GM12878 (cell line): ENCODE measurements at regions not wholly inside any gene's neighbourhood (a gene's known extent, or its start where the extent isn't known, plus 50 kb on each side); places are given as distances from the start of the nearest gene placed in this dataset.

Experiments
- ATAC-seq: fragments of 200-7000 bp; cut with Tn5 transposase; 3 replicates; pipeline ENCODE4 v1.9.1; 2020; ENCODE audit warnings: mild to moderate bottlenecking, moderate library complexity
- BruUV-seq: library from RNA; stranded (reverse); fragments of 400-500 nt; replicated peaks from 2 replicates; lab custom pipeline; 2021; lab: Mats Ljungman, UMichigan
- CTCF ChIA-PET: fragments of 300-600 bp; sonication (Branson Sonifier 250); formaldehyde crosslinking; extraction: SDS; loops from one replicate; lab custom pipeline; 2021; ENCODE audit warnings: inconsistent platforms; lab: Yijun Ruan, JAX
- POLR2A ChIA-PET: fragments of 350-600 bp; formaldehyde crosslinking; extraction: SDS; loops from one replicate; lab custom pipeline; 2021; ENCODE audit warnings: inconsistent platforms; lab: Charles Lee
- RAD21 ChIA-PET: fragments of 300-600 bp; sonication (Branson Sonifier 250); formaldehyde crosslinking; loops from one replicate; lab custom pipeline; 2023; ENCODE audit warnings: antibody characterized with exemption; ENCODE audit not compliant: unreplicated experiment; lab: Charles Lee
- SMC1A ChIA-PET: fragments of 300-600 bp; sonication (Branson Sonifier 250); formaldehyde crosslinking; loops from one replicate; lab custom pipeline; 2023; ENCODE audit not compliant: unreplicated experiment, uncharacterized antibody; lab: Charles Lee
- DNase-seq: peaks from one replicate; pipeline ENCODE4 v3.0.0-alpha.2; 2011; ENCODE audit warnings: low read depth, low spot score
- FAIRE-seq: peaks from 3 replicates; lab custom pipeline; 2011; peaks lifted over from hg19 to GRCh38; lab: Jason Lieb, UNC
- H2AFZ ChIP-seq: 2 replicates; pipeline ENCODE4 v1.6.0; 2011; ENCODE audit warnings: low read depth, low read length, control low read depth; ENCODE audit not compliant: control insufficient read depth
- H3K27ac ChIP-seq: 2 replicates; pipeline ENCODE4 v1.5.1; 2011; ENCODE audit warnings: control low read depth; ENCODE audit not compliant: control insufficient read depth, insufficient read depth
- H3K27me3 ChIP-seq, 2 experiments: replicated peaks in 1 of 2; 2 replicates each; pipeline versions ENCODE4 v1.6.0 to v1.6.1; 2011; ENCODE audit warnings: low read length in 1 of 2; ENCODE audit not compliant: control insufficient read depth in 2 of 2, insufficient read depth in 2 of 2
- H3K36me3 ChIP-seq, 2 experiments: 2 replicates each; pipeline ENCODE4 v1.5.1; 2011; ENCODE audit warnings: low read length in 1 of 2; ENCODE audit not compliant: control insufficient read depth in 2 of 2, insufficient read depth in 2 of 2
- H3K4me1 ChIP-seq: 2 replicates; pipeline ENCODE4 v1.6.1; 2011; ENCODE audit warnings: mild to moderate bottlenecking, low read length, moderate library complexity, mixed read lengths; ENCODE audit not compliant: control insufficient read depth, insufficient read depth
- H3K4me2 ChIP-seq: 2 replicates; pipeline ENCODE4 v1.6.0; 2011; ENCODE audit warnings: control low read depth; ENCODE audit not compliant: control insufficient read depth, insufficient read depth
- H3K4me3 ChIP-seq: fragments of 200-600 bp; sonication (generic); 2 replicates; pipeline ENCODE4 v1.5.1; 2016
- H3K79me2 ChIP-seq: 2 replicates; pipeline ENCODE4 v1.6.0; 2011; ENCODE audit warnings: low read length; ENCODE audit not compliant: control insufficient read depth, insufficient read depth
- H3K9ac ChIP-seq: 2 replicates; pipeline ENCODE4 v1.8.0; 2011; ENCODE audit warnings: low read length, control low read depth, mixed read lengths; ENCODE audit not compliant: control insufficient read depth, insufficient read depth
- H3K9me3 ChIP-seq: replicated peaks from 3 replicates; pipeline ENCODE4 v1.5.1; 2011; ENCODE audit warnings: mild to moderate bottlenecking, low read length; ENCODE audit not compliant: control insufficient read depth, insufficient read depth
- H4K20me1 ChIP-seq: 2 replicates; pipeline ENCODE4 v1.6.0; 2011; ENCODE audit not compliant: control insufficient read depth, insufficient read depth
- BACH1 ChIP-seq: fragments of 450-650 bp; IDR thresholded peaks from 2 replicates; pipeline ENCODE4 v1.6.1; 2017; ENCODE audit warnings: mild to moderate bottlenecking, borderline replicate concordance
- CTCF ChIP-seq, 3 experiments: IDR thresholded peaks in 2 of 3; conservative IDR thresholded peaks in 1 of 3; 2 replicates each; pipeline ENCODE4 v1.5.1; 2011; ENCODE audit warnings: low read depth in 3 of 3, low read length in 3 of 3, mild to moderate bottlenecking in 3 of 3, control low read depth in 2 of 3, moderate library complexity in 2 of 3, inconsistent platforms in 1 of 3, mixed read lengths in 1 of 3; ENCODE audit not compliant: control insufficient read depth in 2 of 3, insufficient read depth in 1 of 3; ENCODE audit errors: extremely low read depth in 1 of 3
- HCFC1 ChIP-seq: fragments of 150-350 bp; IDR thresholded peaks from 2 replicates; pipeline ENCODE4 v1.6.1; 2014; ENCODE audit warnings: low read length
- IRF4 ChIP-seq: IDR thresholded peaks from 2 replicates; pipeline ENCODE4 v1.6.1; 2011; ENCODE audit warnings: low read depth, low read length
- JUND ChIP-seq: IDR thresholded peaks from 2 replicates; pipeline ENCODE4 v1.6.1; 2012; ENCODE audit warnings: low read depth, mild to moderate bottlenecking, low read length, improper control_type of control experiment, moderate library complexity
- LARP7 ChIP-seq: fragments of 450-650 bp; IDR thresholded peaks from 2 replicates; pipeline ENCODE4 v1.6.1; 2017; ENCODE audit warnings: mild to moderate bottlenecking
- MTA3 ChIP-seq: IDR thresholded peaks from 2 replicates; pipeline ENCODE4 v1.6.1; 2012; ENCODE audit warnings: low read length, inconsistent platforms, borderline replicate concordance
- NR2F1 ChIP-seq: fragments of 450-650 bp; conservative IDR thresholded peaks from 2 replicates; pipeline ENCODE4 v1.6.1; 2017; ENCODE audit warnings: mild to moderate bottlenecking
- POLR2A ChIP-seq: IDR thresholded peaks from 2 replicates; pipeline ENCODE4 v1.6.1; 2011; ENCODE audit warnings: low read depth, mild to moderate bottlenecking, low read length
- SMARCA5 ChIP-seq: fragments of 450-650 bp; IDR thresholded peaks from 2 replicates; pipeline ENCODE4 v1.6.1; 2017; ENCODE audit warnings: mild to moderate bottlenecking
- USF1 ChIP-seq: IDR thresholded peaks from 2 replicates; pipeline ENCODE4 v1.6.1; 2011; ENCODE audit warnings: borderline replicate concordance, low read depth, mild to moderate bottlenecking, moderate library complexity, mixed read lengths, low read length; ENCODE audit not compliant: insufficient read depth; ENCODE audit errors: extremely low read length
- ZBTB4 ChIP-seq: fragments of 450-650 bp; formaldehyde crosslinking; IDR thresholded peaks from 2 replicates; pipeline ENCODE4 v1.4.0; 2022; ENCODE audit warnings: mild to moderate bottlenecking, moderate library complexity
- WGBS: methylation state at CpG from one replicate; pipeline ENCODE4 v1.1.6; 2016; ENCODE audit warnings: low lambda C conversion rate; ENCODE audit not compliant: insufficient replicate concordance, insufficient coverage; ENCODE audit errors: missing lambda C conversion rate; 5-methylcytosine and 5-hydroxymethylcytosine counted together
- in situ Hi-C: fragments of 300-500 bp; cut with MboI; formaldehyde crosslinking; loops from 9 replicates; pipeline ENCODE4 v1.14.3; 2018; ENCODE audit warnings: mixed read lengths
- intact Hi-C: fragments of 100-400 bp; cut with micrococcal nuclease; formaldehyde crosslinking; loops from one replicate; pipeline ENCODE4 v1.14.2; 2022; ENCODE audit not compliant: unreplicated experiment

GRCh38 chr3:191802671-191803070 lies 341.7 kb downstream of the PYDC2 start:
- no peak for FAIRE-seq
- TF ChIP-seq IRF4: no peak
- no peak for TF ChIP-seq NR2F1
- TF ChIP-seq SMARCA5: no peak
- no peak for TF ChIP-seq HCFC1
- TF ChIP-seq CTCF (IDR thresholded peaks at IDR 0.05 in 2 of 3, conservative IDR thresholded peaks at IDR 0.05 in 1 of 3; ENCODE audit: control insufficient read depth in 2 of 3, extremely low read depth in 1 of 3, insufficient read depth in 1 of 3, low read depth in 3 of 3, low read length in 3 of 3): no peak
- TF ChIP-seq MTA3: no peak
- no peak for TF ChIP-seq POLR2A
- no peak for TF ChIP-seq BACH1
- no peak for TF ChIP-seq USF1
- no peak for TF ChIP-seq LARP7
- no peak for TF ChIP-seq ZBTB4 (CRISPR knock-in tag)
- TF ChIP-seq JUND: no peak
- intact Hi-C loops: no loop called here
- SMC1A ChIA-PET: no interaction called here
- RAD21 ChIA-PET: no interaction called here
- POLR2A ChIA-PET: no interaction called here
- Histone ChIP-seq H3K79me2 (no peaks in the 10 kb centered on the region), H4K20me1 (no peaks in the 10 kb centered on the region), H3K27ac (no peak overlapping the region), H3K4me2 (no peak overlapping the region), H3K9me3 (no peaks in the 10 kb centered on the region), H3K4me3 (no peak overlapping the region), H3K27me3 (no peaks in the 10 kb centered on the region), H3K4me1 (no peaks in the 10 kb centered on the region), H2AFZ (no peak overlapping the region), H3K36me3 (no peaks in the 10 kb centered on the region), H3K9ac (no peak overlapping the region)
- no peak for ATAC-seq
- WGBS: 20% methylated on average over 3 of the region's 3 CpGs
- CTCF ChIA-PET: no interaction called here
- no TSS peak for BruUV-seq
- DNase-seq: no peak
- in situ Hi-C loops: no loop called here
